ENCODE measurements at regions not wholly inside any gene's neighbourhood (a gene's known extent, or its start where the extent isn't known, plus 50 kb on each side); places are given as distances from the start of the nearest gene placed in this dataset.
"Not testable (repeated sequence)": the region's sequence is repeated elsewhere in the genome, so short reads cannot be mapped to it uniquely, and the experiment has no call there.

DNA sequence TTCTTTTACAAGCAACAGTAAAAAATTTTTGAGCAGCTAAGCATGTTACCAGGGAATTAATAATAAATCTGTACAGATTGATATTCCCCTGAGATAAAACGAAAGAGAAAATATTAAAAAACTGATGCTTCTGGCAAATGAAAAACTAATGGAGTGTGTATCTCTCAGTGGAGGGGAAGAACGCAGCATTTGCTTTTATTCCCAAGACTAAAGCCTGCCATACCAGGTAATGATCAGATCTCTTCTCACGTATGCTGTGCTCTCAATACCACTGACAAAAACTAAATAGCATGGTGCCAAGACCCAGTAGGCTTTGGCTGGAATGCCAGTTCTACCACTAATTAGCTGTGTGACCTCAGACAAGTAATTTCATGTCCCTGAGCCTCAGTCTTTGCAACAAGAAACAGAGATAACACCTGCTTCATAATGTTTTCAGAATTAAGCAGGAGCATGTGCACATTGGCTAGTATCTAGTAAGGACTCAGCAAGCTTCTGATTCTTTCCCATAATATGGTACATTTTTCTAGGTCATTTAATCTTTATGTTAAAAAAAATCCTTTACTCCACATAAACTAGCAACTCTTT is 179.6 kb downstream of the CENPC start:
- H3K9ac ChIP-seq (ENCODE audit: low read depth, low read length), result no peak overlapping the region

DNA sequence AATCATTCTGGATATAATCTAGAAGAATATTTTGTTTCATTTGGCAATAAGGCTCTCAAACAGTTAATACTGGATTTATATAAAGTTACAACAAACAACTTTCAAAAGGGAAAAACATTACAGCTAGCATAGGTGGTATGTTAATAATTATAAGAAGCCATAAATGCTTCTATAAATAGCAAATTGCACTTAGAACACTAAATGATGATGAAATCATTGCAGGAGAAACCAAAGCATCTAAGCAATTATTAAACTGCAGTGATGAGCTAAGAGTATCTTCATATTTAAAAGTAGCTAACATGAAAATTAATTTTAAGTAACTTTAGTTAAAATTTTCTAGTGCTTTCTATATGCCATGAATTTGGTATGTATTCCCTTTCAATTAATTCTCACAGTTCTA is 189.5 kb downstream of the CENPC start:
- H3K36me3 ChIP-seq (ENCODE audit: insufficient read depth, low read length), result no peaks in the 10 kb centered on the region
- H3K4me1 ChIP-seq (ENCODE audit: insufficient read depth, low read length), result no peaks in the 10 kb centered on the region
- peaks cover 6% of the 10 kb centered on the region for H3K9me3 ChIP-seq (ENCODE audit: control insufficient read depth, insufficient read depth, low read length)
- H3K9ac ChIP-seq (ENCODE audit: low read depth, low read length), result no peak overlapping the region

More for the DNA sequence above, 179.6 kb downstream of the CENPC start:
- peaks cover under 1% of the 10 kb centered on the region; the same call in 1 of the 2 replicates for H3K4me1 ChIP-seq (ENCODE audit: insufficient read depth, low read length)
- no peaks in the 10 kb centered on the region for H3K36me3 ChIP-seq (ENCODE audit: insufficient read depth, low read length)
- H3K9me3 ChIP-seq (ENCODE audit: control insufficient read depth, insufficient read depth, low read length), result no peaks in the 10 kb centered on the region

DNA sequence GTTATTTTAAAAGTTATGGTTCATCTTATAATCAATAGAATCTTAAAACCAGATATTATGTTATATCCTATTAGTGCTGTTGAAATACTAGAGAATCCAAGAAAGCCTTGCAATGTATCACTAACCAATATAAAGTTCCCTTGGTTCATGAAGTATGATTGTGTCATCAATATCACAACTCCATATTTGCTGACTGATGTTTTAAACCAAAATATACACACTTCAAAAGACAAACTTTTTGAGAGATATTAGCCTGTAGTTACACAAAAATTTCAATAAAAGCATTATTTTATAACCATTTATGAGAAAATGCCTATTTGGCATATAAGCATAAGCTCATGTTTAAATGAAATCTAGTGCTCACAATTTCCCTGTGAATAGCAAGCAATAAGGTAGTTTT is 198.6 kb downstream of the CENPC start:
- Histone ChIP-seq H3K4me1 (ENCODE audit: insufficient read depth, low read length) (peaks cover 7% of the 10 kb centered on the region), H3K9me3 (ENCODE audit: control insufficient read depth, insufficient read depth, low read length) (peaks cover 4% of the 10 kb centered on the region), H3K9ac (ENCODE audit: low read depth, low read length) (no peak overlapping the region), H3K36me3 (ENCODE audit: insufficient read depth, low read length) (no peaks in the 10 kb centered on the region)

DNA sequence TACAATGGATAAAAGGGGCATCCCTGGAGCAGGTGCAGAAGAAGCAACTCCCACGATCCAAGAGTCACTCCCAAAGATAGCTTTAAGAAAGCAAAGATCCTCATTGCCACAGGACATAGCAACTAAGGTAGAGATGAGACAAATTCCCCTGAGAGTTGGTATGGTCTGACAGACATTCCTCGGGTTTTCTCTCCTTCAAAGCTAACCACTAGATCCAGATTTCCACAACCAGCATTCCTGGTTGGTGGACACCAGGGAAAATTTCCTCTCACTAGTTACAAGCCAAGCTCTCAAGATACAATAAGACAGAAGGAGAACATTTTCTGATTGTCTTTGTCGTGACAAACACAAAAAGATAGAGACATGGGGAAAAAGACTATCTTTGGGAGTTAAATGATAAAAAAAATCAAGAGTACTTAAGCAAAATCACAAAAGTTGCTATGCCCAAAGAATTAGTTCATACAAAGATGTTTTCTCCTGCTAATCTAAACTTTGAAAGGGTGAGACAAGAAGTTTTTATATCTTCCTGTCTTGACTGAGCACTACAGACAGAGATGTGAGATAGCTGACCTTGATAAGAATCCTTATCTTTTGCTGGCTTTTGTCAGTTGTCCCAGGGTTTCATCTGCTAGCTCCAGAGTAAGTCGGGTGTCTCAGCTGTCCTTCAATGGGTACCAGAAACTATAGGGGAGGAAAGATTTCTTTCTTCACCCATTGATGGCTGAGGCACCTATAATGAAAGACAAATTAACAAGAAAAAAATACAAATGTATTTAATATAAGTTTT is 200.5 kb downstream of the CENPC start:
- no peaks in the 10 kb centered on the region for H3K36me3 ChIP-seq (ENCODE audit: insufficient read depth, low read length)
- peaks cover 7% of the 10 kb centered on the region for H3K4me1 ChIP-seq (ENCODE audit: insufficient read depth, low read length)
- H3K9me3 ChIP-seq (ENCODE audit: control insufficient read depth, insufficient read depth, low read length), result no peaks in the 10 kb centered on the region

DNA sequence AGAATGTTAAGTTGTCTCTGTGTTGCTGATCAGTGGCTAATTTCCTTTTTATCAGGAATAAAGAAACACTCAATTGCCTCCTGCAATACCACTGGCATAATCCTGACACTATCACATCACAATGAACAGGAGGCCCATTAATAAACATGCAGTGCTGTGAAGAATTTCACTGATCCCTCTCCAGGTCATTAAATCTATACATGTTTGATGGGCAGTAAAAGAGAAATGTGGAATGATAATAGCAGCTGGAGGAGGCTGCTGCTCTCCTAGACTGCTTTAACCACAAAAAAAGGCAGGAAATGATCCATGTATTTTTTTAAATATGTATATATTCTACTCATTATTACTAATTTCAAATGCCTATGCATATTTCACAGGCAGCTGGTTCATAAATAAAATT is 202.1 kb downstream of the CENPC start:
- no peaks in the 10 kb centered on the region for H3K9me3 ChIP-seq (ENCODE audit: control insufficient read depth, insufficient read depth, low read length)
- peaks cover 7% of the 10 kb centered on the region for H3K4me1 ChIP-seq (ENCODE audit: insufficient read depth, low read length)
- no peak overlapping the region for H3K9ac ChIP-seq (ENCODE audit: low read depth, low read length)

More for the DNA sequence above, 200.5 kb downstream of the CENPC start:
- no peak overlapping the region for H3K9ac ChIP-seq (ENCODE audit: low read depth, low read length)

DNA sequence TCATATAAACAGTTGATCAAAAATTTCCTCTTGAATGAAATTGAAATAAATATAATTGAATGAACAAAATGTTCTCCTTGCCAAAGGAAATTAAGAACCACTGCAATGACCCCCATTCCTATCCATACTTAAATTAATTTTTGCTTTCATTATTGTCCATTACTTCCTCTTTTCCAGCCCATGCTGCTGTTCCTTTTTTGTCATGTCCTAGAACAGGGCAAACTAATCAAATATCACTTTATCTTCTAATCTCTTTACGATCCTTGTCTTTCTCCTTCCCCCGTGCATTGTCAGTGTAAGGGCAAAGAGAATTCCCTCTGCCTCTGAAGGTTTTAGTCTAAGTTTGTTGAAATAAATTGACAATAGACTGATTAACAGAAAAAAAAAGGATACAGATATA is 203.0 kb downstream of the CENPC start:
- H3K9ac ChIP-seq (ENCODE audit: low read depth, low read length), result no peak overlapping the region
- H3K9me3 ChIP-seq (ENCODE audit: control insufficient read depth, insufficient read depth, low read length), result no peaks in the 10 kb centered on the region
- H3K4me1 ChIP-seq (ENCODE audit: insufficient read depth, low read length), result peaks cover 7% of the 10 kb centered on the region
- H3K36me3 ChIP-seq (ENCODE audit: insufficient read depth, low read length), result no peaks in the 10 kb centered on the region

More for the DNA sequence above, 202.1 kb downstream of the CENPC start:
- no peaks in the 10 kb centered on the region for H3K36me3 ChIP-seq (ENCODE audit: insufficient read depth, low read length)

DNA sequence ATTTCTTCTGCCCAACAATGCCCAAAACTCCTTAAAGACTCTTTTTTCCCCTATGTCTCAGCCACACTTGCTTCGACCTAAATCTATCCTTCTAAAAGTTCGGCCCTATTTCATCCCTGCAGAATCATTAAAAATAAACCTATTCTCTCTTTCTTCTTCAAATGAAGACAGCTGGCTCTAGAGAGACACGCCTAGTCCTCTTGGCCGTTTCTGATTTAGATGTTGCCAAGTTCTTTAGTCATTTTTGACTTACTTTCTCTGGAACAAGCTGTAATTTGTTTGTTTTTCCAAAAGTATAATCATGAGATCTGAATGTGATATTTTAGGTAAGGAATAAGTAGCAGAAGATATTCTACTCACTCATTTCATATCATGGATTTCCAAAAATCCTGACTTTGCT is 211.6 kb downstream of the CENPC start:
- no peaks in the 10 kb centered on the region for H3K36me3 ChIP-seq (ENCODE audit: insufficient read depth, low read length)
- no peaks in the 10 kb centered on the region for H3K4me1 ChIP-seq (ENCODE audit: insufficient read depth, low read length)
- H3K9ac ChIP-seq (ENCODE audit: low read depth, low read length), result no peak overlapping the region
- H3K9me3 ChIP-seq (ENCODE audit: control insufficient read depth, insufficient read depth, low read length), result no peaks in the 10 kb centered on the region

DNA sequence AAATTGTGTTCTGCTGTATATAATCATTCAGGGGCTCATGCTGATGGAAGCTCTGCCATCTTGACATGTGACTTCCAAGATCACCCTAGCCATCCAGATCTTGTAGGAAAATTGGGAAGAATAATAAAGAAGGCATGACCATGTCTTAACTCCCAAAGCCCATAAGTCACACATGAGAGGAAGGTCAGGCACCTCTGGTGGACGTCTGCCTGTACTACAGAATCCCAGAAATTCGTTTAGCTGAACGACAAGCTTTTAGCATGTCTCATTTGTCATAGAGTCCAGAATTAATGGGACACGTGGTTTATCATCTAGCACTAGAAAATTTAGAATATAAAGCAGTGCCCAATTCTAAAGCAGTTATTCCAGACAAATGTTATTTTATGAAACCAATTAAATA is 212.7 kb downstream of the CENPC start:
- H3K4me1 ChIP-seq (ENCODE audit: insufficient read depth, low read length), result no peaks in the 10 kb centered on the region
- no peaks in the 10 kb centered on the region for H3K9me3 ChIP-seq (ENCODE audit: control insufficient read depth, insufficient read depth, low read length)
- H3K36me3 ChIP-seq (ENCODE audit: insufficient read depth, low read length), result no peaks in the 10 kb centered on the region
- H3K9ac ChIP-seq (ENCODE audit: low read depth, low read length), result no peak overlapping the region

DNA sequence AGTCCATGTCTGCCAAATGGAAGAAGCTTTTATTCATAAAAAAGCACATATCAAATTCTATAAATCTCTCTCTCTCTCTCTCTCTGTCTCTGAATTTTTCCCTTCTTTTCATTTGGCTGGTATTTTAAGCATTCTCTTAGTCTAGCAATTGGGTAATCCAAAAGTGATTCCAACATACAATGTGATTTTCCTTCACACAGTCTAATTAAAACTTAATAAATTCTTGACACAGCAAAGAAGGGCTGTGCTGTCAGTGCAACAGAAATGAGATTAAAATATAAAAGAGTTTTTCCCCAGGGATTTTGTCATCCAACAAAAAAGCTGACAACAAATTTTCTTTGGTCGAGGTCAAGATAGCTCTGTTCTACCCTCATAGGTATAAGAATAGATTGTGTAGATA is 216.9 kb downstream of the CENPC start:
- Histone ChIP-seq H3K36me3 (ENCODE audit: insufficient read depth, low read length) (no peaks in the 10 kb centered on the region), H3K4me1 (ENCODE audit: insufficient read depth, low read length) (no peaks in the 10 kb centered on the region; the same call in 1 of the 2 replicates), H3K9me3 (ENCODE audit: control insufficient read depth, insufficient read depth, low read length) (no peaks in the 10 kb centered on the region), H3K9ac (ENCODE audit: low read depth, low read length) (no peak overlapping the region)

DNA sequence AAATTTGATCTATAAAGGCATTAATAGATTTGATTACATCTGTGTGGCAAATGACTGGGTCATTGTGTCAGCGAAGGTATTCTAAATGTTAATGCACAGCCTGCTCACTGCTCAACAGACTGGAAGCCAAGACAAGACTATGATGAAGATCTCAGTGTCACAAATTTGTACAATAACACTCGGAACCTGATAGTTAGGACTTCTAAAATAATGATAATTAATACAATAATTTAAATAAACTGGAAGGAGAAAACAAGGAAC is 217.4 kb downstream of the CENPC start:
- H3K4me1 ChIP-seq (ENCODE audit: insufficient read depth, low read length), result no peaks in the 10 kb centered on the region; the same call in 1 of the 2 replicates
- no peaks in the 10 kb centered on the region for H3K36me3 ChIP-seq (ENCODE audit: insufficient read depth, low read length)
- no peaks in the 10 kb centered on the region; the same call in 1 of the 2 replicates for H3K9me3 ChIP-seq (ENCODE audit: control insufficient read depth, insufficient read depth, low read length)
- no peak overlapping the region for H3K9ac ChIP-seq (ENCODE audit: low read depth, low read length)

DNA sequence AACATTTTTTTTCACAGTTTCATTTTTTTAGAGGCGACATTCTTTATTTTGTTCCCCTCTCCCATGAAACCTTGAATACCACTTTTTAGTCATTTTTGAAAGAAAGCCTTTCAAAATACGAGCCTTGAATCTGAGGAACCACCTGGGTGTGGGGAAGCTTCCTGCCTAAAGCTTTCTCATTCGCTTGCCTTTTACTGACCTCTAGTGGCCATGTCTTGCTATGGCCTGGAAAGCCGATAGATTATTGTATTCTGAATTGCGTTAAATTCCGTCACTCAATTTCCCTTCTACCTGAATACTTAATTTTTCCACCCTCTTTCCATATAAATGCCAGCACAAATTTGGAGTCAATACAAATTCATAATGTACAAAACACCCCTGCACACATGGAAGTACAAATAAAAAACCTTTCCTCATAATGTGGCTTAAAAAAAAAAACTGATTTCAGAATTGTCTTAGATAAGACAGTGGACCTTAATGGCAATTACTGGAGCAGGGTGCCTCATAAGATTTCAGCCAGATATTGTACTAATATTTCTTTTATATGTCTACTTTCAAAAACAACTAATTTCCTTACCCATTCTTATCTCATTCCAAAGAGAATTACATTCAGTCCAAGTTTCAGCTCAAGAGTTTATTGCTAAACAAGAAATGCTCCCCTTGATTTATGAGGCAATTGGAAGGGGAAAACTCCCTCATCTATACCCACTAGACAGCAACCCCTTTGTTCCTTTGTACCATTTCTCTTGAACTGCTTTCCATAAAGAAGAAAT is 217.9 kb downstream of the CENPC start:
- H3K4me1 ChIP-seq (ENCODE audit: insufficient read depth, low read length), result no peaks in the 10 kb centered on the region; the same call in 1 of the 2 replicates
- no peaks in the 10 kb centered on the region for H3K36me3 ChIP-seq (ENCODE audit: insufficient read depth, low read length)
- no peaks in the 10 kb centered on the region; the same call in 1 of the 2 replicates for H3K9me3 ChIP-seq (ENCODE audit: control insufficient read depth, insufficient read depth, low read length)
- no peak overlapping the region for H3K9ac ChIP-seq (ENCODE audit: low read depth, low read length)

DNA sequence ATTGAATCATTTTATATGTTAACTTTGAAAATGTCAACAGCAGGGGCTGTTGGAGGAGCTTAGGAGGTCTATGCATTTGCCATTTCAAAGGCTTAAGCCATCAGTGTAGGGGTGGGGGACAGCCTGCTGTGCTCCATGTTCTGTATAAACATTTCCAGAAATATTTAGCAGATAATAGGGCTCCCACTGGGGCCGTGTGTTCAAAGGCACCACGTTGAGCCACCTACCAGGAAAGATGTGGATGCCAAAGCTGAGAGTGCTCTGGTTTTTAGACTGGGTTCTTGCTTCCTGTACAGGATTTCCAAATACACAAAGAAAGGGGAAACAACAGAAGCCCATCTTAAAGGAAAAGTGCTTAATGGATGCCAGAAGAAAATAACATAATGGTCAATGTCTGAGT is 219.5 kb downstream of the CENPC start:
- H3K36me3 ChIP-seq (ENCODE audit: insufficient read depth, low read length), result no peaks in the 10 kb centered on the region
- no peak overlapping the region for H3K9ac ChIP-seq (ENCODE audit: low read depth, low read length)
- no peaks in the 10 kb centered on the region; the same call in 1 of the 2 replicates for H3K4me1 ChIP-seq (ENCODE audit: insufficient read depth, low read length)
- H3K9me3 ChIP-seq (ENCODE audit: control insufficient read depth, insufficient read depth, low read length), result no peaks in the 10 kb centered on the region; the same call in 1 of the 2 replicates

DNA sequence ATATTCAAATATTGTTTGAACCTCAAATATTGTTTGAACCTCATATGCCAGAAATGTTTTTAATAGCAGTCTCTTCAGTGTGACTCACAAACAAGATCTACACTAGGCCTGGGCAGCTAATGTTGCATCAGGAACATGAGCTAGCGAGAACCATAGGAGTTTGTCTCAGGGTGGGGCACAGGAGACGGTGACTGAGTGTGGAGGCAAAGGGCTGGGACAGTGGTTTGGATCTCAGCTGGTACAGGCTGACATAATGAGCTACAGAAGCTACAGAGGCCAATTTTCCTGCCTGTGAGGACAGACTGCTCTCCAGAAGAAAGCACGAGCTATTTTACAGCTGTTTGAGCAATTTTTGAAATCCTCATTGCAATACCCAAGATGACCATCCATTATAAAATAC is 224.7 kb downstream of the CENPC start:
- no peak overlapping the region for H3K9ac ChIP-seq (ENCODE audit: low read depth, low read length)
- H3K9me3 ChIP-seq (ENCODE audit: control insufficient read depth, insufficient read depth, low read length), result no peaks in the 10 kb centered on the region; the same call in 1 of the 2 replicates
- H3K4me1 ChIP-seq (ENCODE audit: insufficient read depth, low read length), result no peaks in the 10 kb centered on the region
- H3K36me3 ChIP-seq (ENCODE audit: insufficient read depth, low read length), result no peaks in the 10 kb centered on the region

DNA sequence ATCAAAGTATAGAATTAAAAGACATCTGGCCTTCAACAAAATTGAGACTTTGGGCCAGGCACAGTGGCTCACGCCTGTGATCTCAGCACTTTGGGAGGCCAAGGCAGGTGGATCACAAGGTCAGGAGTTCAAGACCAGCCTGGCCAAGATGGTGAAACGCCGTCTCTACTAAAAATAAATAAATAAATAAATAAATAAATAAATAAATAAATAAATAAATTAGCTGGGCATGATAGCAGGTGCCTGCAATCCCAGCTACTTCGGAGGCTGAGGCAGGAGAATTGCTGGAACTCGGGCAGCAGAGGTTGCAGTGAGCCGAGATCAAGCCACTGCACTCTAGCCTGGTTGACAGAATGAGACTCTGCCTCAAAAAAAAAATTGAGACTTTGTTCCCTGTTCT is 225.7 kb downstream of the CENPC start:
- H3K9me3 ChIP-seq (ENCODE audit: control insufficient read depth, insufficient read depth, low read length); H3K9ac ChIP-seq (ENCODE audit: low read depth, low read length); H3K36me3 ChIP-seq (ENCODE audit: insufficient read depth, low read length); H3K4me1 ChIP-seq (ENCODE audit: insufficient read depth, low read length): not testable (repeated sequence)
